HG03565 (cell line): ENCODE measurements at regions not wholly inside any gene's neighbourhood (a gene's known extent, or its start where the extent isn't known, plus 50 kb on each side); places are given as distances from the start of the nearest gene placed in this dataset.

ENCODE experiments used
- ATAC-seq: cut with Tn5 transposase; IDR thresholded peaks from one replicate; pipeline ENCODE4 v1.9.1; 2021; ENCODE audit warnings: mild to moderate bottlenecking, moderate library complexity; ENCODE audit not compliant: unreplicated experiment

GRCh38 chrX:46306103-46306502, 239.1 kb downstream of the ZNF674 start:
- ATAC-seq, result no peak

- ATAC-seq, result no peak
Measured at GRCh38 chrX:46305431-46305830, 239.8 kb downstream of the ZNF674 start.

- no peak for ATAC-seq
Measured at GRCh38 chrX:46301903-46302302, 243.3 kb downstream of the ZNF674 start.

GRCh38 chrX:46298821-46299220, 246.4 kb downstream of the ZNF674 start:
- ATAC-seq, result no peak

GRCh38 chrX:46295963-46296362, 249.3 kb downstream of the ZNF674 start:
- no peak for ATAC-seq

GRCh38 chrX:46294234-46294633, 251.0 kb downstream of the ZNF674 start:
- ATAC-seq, result no peak

GRCh38 chrX:46279925-46280313, 265.3 kb downstream of the ZNF674 start:
- no peak for ATAC-seq

GRCh38 chrX:46279214-46279924, 265.9 kb downstream of the ZNF674 start:
- no peak for ATAC-seq

- ATAC-seq, result no peak
Measured at GRCh38 chrX:46278572-46278971, 266.6 kb downstream of the ZNF674 start.

- ATAC-seq, result no peak
Measured at GRCh38 chrX:46268412-46268811, 276.8 kb downstream of the ZNF674 start.

- no peak for ATAC-seq
Measured at GRCh38 chrX:46263494-46263893, 281.7 kb downstream of the ZNF674 start.

- no peak for ATAC-seq
Measured at GRCh38 chrX:46262304-46262703, 282.9 kb downstream of the ZNF674 start.

GRCh38 chrX:46260499-46260898, 284.7 kb downstream of the ZNF674 start:
- ATAC-seq, result no peak

- ATAC-seq, result no peak
Measured at GRCh38 chrX:46258356-46258755, 286.9 kb downstream of the ZNF674 start.

GRCh38 chrX:46257451-46257879, 287.8 kb downstream of the ZNF674 start:
- ATAC-seq, result no peak

- no peak for ATAC-seq
Measured at GRCh38 chrX:46256875-46257274, 288.3 kb downstream of the ZNF674 start.

GRCh38 chrX:46255046-46255445, 290.2 kb downstream of the ZNF674 start:
- no peak for ATAC-seq

- no peak for ATAC-seq
Measured at GRCh38 chrX:46254641-46255040, 290.6 kb downstream of the ZNF674 start.

GRCh38 chrX:46251755-46252154, 293.5 kb downstream of the ZNF674 start:
- ATAC-seq, result no peak

- ATAC-seq, result no peak
Measured at GRCh38 chrX:46250151-46250550, 295.1 kb downstream of the ZNF674 start.

GRCh38 chrX:46247456-46247855, 297.8 kb downstream of the ZNF674 start:
- no peak for ATAC-seq

- no peak for ATAC-seq
Measured at GRCh38 chrX:46244451-46244850, 300.8 kb downstream of the ZNF674 start.

GRCh38 chrX:46236411-46236810, 308.8 kb downstream of the ZNF674 start:
- ATAC-seq, result no peak
